ENCODE measurements at regions not wholly inside any gene's neighbourhood (a gene's known extent, or its start where the extent isn't known, plus 50 kb on each side); places are given as distances from the start of the nearest gene placed in this dataset.
"Not testable (repeated sequence)": the region's sequence is repeated elsewhere in the genome, so short reads cannot be mapped to it uniquely, and the experiment has no call there.

- in situ Hi-C loops (cut with HindIII; ENCODE audit: low pct_unique_long_range_greater_than_20kb, low sequenced_read_pairs), result no loop called here
- TF ChIP-seq JUND (IDR thresholded peaks at IDR 0.05; ENCODE audit: low read depth), result no peak
- DNase-seq (ENCODE audit: low read depth in 1 of 2, low spot score in 1 of 2), result no peak
Measured at GRCh38 chr4:27366104-27366823, 505.6 kb downstream of the STIM2 start.

- in situ Hi-C loops (cut with HindIII; ENCODE audit: low pct_unique_long_range_greater_than_20kb, low sequenced_read_pairs), result no loop called here
- DNase-seq (ENCODE audit: low read depth in 1 of 2, low spot score in 1 of 2), result no peak
- TF ChIP-seq JUND (IDR thresholded peaks at IDR 0.05; ENCODE audit: low read depth), result no peak
Measured at GRCh38 chr4:27368781-27369180, 508.1 kb downstream of the STIM2 start.

GRCh38 chr4:27381815-27382214, 521.2 kb downstream of the STIM2 start:
- no peak for DNase-seq (ENCODE audit: low read depth in 1 of 2, low spot score in 1 of 2)
- in situ Hi-C loops (cut with HindIII; ENCODE audit: low pct_unique_long_range_greater_than_20kb, low sequenced_read_pairs), result no loop called here

GRCh38 chr4:27387711-27388110, 527.1 kb downstream of the STIM2 start:
- no peak for TF ChIP-seq JUND (IDR thresholded peaks at IDR 0.05; ENCODE audit: low read depth)
- no peak for DNase-seq (ENCODE audit: low read depth in 1 of 2, low spot score in 1 of 2)
- in situ Hi-C loops (cut with HindIII; ENCODE audit: low pct_unique_long_range_greater_than_20kb, low sequenced_read_pairs), result no loop called here

More at GRCh38 chr4:27381815-27382214, 521.2 kb downstream of the STIM2 start:
- TF ChIP-seq JUND (IDR thresholded peaks at IDR 0.05; ENCODE audit: low read depth), result no peak

GRCh38 chr4:27397886-27398285, 537.2 kb downstream of the STIM2 start:
- DNase-seq (ENCODE audit: low read depth in 1 of 2, low spot score in 1 of 2), result no peak
- in situ Hi-C loops (cut with HindIII; ENCODE audit: low pct_unique_long_range_greater_than_20kb, low sequenced_read_pairs), result no loop called here
- TF ChIP-seq JUND (IDR thresholded peaks at IDR 0.05; ENCODE audit: low read depth), result no peak

GRCh38 chr4:27398631-27399310, 538.1 kb downstream of the STIM2 start:
- in situ Hi-C loops (cut with HindIII; ENCODE audit: low pct_unique_long_range_greater_than_20kb, low sequenced_read_pairs), result no loop called here
- no peak for DNase-seq (ENCODE audit: low read depth in 1 of 2, low spot score in 1 of 2)
- no peak for TF ChIP-seq JUND (IDR thresholded peaks at IDR 0.05; ENCODE audit: low read depth)

- DNase-seq (ENCODE audit: low read depth in 1 of 2, low spot score in 1 of 2), result no peak
- in situ Hi-C loops (cut with HindIII; ENCODE audit: low pct_unique_long_range_greater_than_20kb, low sequenced_read_pairs), result no loop called here
- no peak for TF ChIP-seq JUND (IDR thresholded peaks at IDR 0.05; ENCODE audit: low read depth)
Measured at GRCh38 chr4:27407616-27408015, 547.0 kb downstream of the STIM2 start.

- DNase-seq (ENCODE audit: low read depth in 1 of 2, low spot score in 1 of 2), result peak in 1 of 2 experiments; percentile 6
- in situ Hi-C loops (cut with HindIII; ENCODE audit: low pct_unique_long_range_greater_than_20kb, low sequenced_read_pairs), result no loop called here
- no peak for TF ChIP-seq JUND (IDR thresholded peaks at IDR 0.05; ENCODE audit: low read depth)
Measured at GRCh38 chr4:27412613-27413012, 552.0 kb downstream of the STIM2 start.

GRCh38 chr4:27414887-27415731, 554.5 kb downstream of the STIM2 start:
- peak in 1 of 2 experiments; percentile 59 for DNase-seq (ENCODE audit: low read depth in 1 of 2, low spot score in 1 of 2)
- in situ Hi-C loops (cut with HindIII; ENCODE audit: low pct_unique_long_range_greater_than_20kb, low sequenced_read_pairs), result no loop called here
- no peak for TF ChIP-seq JUND (IDR thresholded peaks at IDR 0.05; ENCODE audit: low read depth)

GRCh38 chr4:27428661-27429060, 568.0 kb downstream of the STIM2 start:
- DNase-seq (ENCODE audit: low read depth in 1 of 2, low spot score in 1 of 2), result no peak
- in situ Hi-C loops (cut with HindIII; ENCODE audit: low pct_unique_long_range_greater_than_20kb, low sequenced_read_pairs), result no loop called here
- no peak for TF ChIP-seq JUND (IDR thresholded peaks at IDR 0.05; ENCODE audit: low read depth)

GRCh38 chr4:27429364-27429871, 568.8 kb downstream of the STIM2 start:
- in situ Hi-C loops (cut with HindIII; ENCODE audit: low pct_unique_long_range_greater_than_20kb, low sequenced_read_pairs), result no loop called here
- TF ChIP-seq JUND (IDR thresholded peaks at IDR 0.05; ENCODE audit: low read depth), result no peak
- no peak for DNase-seq (ENCODE audit: low read depth in 1 of 2, low spot score in 1 of 2)

GRCh38 chr4:27442146-27442545, 581.5 kb downstream of the STIM2 start:
- TF ChIP-seq JUND (IDR thresholded peaks at IDR 0.05; ENCODE audit: low read depth), result no peak
- in situ Hi-C loops (cut with HindIII; ENCODE audit: low pct_unique_long_range_greater_than_20kb, low sequenced_read_pairs), result no loop called here
- no peak for DNase-seq (ENCODE audit: low read depth in 1 of 2, low spot score in 1 of 2)

GRCh38 chr4:27442661-27443060, 582.0 kb downstream of the STIM2 start:
- DNase-seq (ENCODE audit: low read depth in 1 of 2, low spot score in 1 of 2); in situ Hi-C loops (cut with HindIII; ENCODE audit: low pct_unique_long_range_greater_than_20kb, low sequenced_read_pairs): not testable (repeated sequence)
